Upper lobe of left lung (tissue), 6 donors: ENCODE measurements at regions not wholly inside any gene's neighbourhood (a gene's known extent, or its start where the extent isn't known, plus 50 kb on each side); places are given as distances from the start of the nearest gene placed in this dataset.

ENCODE experiments used
- ATAC-seq, 2 donors: fragments of 200-7000 bp; cut with Tn5 transposase; one replicate each; pipeline ENCODE4 v1.9.1; 2022; ENCODE audit warnings: mild to moderate bottlenecking in 2 of 2, moderate library complexity in 2 of 2; ENCODE audit not compliant: low FRiP score in 2 of 2
- DNase-seq, 2 donors: peaks; one replicate each; pipeline ENCODE4 v3.0.0-alpha.2; 2019 to 2020
- H3K27ac ChIP-seq, 4 donors: fragments of 200-600 bp; sonication (generic); one replicate each; pipeline ENCODE4 v1.5.1; 2016 to 2019
- H3K27me3 ChIP-seq, 4 donors: fragments of 200-600 bp; sonication (generic); one replicate each; pipeline ENCODE4 v1.5.1; 2017 to 2019
- H3K36me3 ChIP-seq, 4 donors: fragments of 200-600 bp; sonication (generic); one replicate each; pipeline ENCODE4 v1.5.1; 2016 to 2019
- H3K4me1 ChIP-seq, 4 donors: fragments of 200-600 bp; sonication (generic); one replicate each; pipeline ENCODE4 v1.5.1; 2018 to 2019
- H3K4me3 ChIP-seq, 4 donors: fragments of 200-600 bp; sonication (generic); one replicate each; pipeline ENCODE4 v1.5.1; 2017 to 2019; ENCODE audit warnings: mild to moderate bottlenecking in 2 of 4, moderate library complexity in 1 of 4
- H3K9me3 ChIP-seq, 4 donors: fragments of 200-600 bp; sonication (generic); one replicate each; pipeline ENCODE4 v1.5.1; 2018 to 2019
- EP300 ChIP-seq, 4 donors: sonication (generic); formaldehyde crosslinking; IDR thresholded peaks; one replicate each; pipeline ENCODE4 v1.5.1; 2017; ENCODE audit warnings: antibody characterized with exemption in 4 of 4, control low read depth in 2 of 4
- POLR2A ChIP-seq, 4 donors: fragments of 450-650 bp; IDR thresholded peaks; one replicate each; pipeline ENCODE4 v1.5.1; 2016 to 2017; ENCODE audit warnings: antibody characterized with exemption in 4 of 4, mild to moderate bottlenecking in 2 of 4
- POLR2AphosphoS5 ChIP-seq, 2 donors: sonication (generic); formaldehyde crosslinking; IDR thresholded peaks; one replicate each; pipeline ENCODE4 v1.5.1; 2017; ENCODE audit warnings: antibody characterized with exemption in 2 of 2
- WGBS, 2 donors: methylation state at CpG; one replicate each; pipeline ENCODE4 v1.1.5; 2017 to 2018; 5-methylcytosine and 5-hydroxymethylcytosine counted together
- TF ChIP-seq, protein P1 (sequence below), 6 experiments: fragments of 450-650 bp in 4 of 6; fragments of 200-600 bp in 2 of 6; sonication (generic) in 2 of 6; IDR thresholded peaks; one replicate each; pipeline ENCODE4 v1.5.1; 2016 to 2019; ENCODE audit warnings: antibody characterized with exemption in 6 of 6
- donor health status: DM: no; HTN: no; CAD: no; lungs with moderate emphysema.
- donor health status: DM: no; HTN: yes; CAD: no; lungs with severe emphysema.

DNA sequence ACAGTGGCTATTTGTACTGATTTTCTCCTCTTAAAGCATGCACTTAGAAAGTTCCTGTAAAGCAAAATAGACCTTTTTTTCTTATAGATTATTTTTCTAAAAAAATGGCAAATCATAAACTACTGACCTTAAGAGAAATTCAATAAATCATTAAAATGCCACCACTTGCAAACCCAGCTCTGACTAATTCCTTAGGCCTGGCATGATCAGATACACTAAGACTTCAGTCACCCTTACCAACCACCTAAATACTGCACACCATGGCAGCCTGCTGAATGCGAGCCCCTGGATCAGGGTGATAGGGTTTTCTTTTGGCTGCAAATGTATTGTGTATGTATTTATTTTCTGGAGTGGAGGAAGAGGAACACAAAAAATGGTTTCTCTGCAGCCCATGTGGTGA is 370.6 kb upstream of the TBL1XR1 start:
- Histone ChIP-seq H3K9me3 (no peaks in the 10 kb centered on the region), H3K4me3 (no peak overlapping the region), H3K27me3 (no peaks in the 10 kb centered on the region), H3K27ac (no peak overlapping the region), H3K36me3 (no peaks in the 10 kb centered on the region), H3K4me1 (peaks cover 0 to 24% (median 8%) of the 10 kb centered on the region in 4 donors)
- TF ChIP-seq EP300 (IDR thresholded peaks at IDR 0.05): no peak
- TF ChIP-seq, protein P1, sequence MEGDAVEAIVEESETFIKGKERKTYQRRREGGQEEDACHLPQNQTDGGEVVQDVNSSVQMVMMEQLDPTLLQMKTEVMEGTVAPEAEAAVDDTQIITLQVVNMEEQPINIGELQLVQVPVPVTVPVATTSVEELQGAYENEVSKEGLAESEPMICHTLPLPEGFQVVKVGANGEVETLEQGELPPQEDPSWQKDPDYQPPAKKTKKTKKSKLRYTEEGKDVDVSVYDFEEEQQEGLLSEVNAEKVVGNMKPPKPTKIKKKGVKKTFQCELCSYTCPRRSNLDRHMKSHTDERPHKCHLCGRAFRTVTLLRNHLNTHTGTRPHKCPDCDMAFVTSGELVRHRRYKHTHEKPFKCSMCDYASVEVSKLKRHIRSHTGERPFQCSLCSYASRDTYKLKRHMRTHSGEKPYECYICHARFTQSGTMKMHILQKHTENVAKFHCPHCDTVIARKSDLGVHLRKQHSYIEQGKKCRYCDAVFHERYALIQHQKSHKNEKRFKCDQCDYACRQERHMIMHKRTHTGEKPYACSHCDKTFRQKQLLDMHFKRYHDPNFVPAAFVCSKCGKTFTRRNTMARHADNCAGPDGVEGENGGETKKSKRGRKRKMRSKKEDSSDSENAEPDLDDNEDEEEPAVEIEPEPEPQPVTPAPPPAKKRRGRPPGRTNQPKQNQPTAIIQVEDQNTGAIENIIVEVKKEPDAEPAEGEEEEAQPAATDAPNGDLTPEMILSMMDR (IDR thresholded peaks at IDR 0.05): no peak
- no peak for TF ChIP-seq POLR2A (IDR thresholded peaks at IDR 0.05)
- no peak for TF ChIP-seq POLR2AphosphoS5 (IDR thresholded peaks at IDR 0.05)
- ATAC-seq (no peak), DNase-seq (no peak)
- WGBS, 2 donors: 97 to 100% methylated on average over 1 of the region's 1 CpG

DNA sequence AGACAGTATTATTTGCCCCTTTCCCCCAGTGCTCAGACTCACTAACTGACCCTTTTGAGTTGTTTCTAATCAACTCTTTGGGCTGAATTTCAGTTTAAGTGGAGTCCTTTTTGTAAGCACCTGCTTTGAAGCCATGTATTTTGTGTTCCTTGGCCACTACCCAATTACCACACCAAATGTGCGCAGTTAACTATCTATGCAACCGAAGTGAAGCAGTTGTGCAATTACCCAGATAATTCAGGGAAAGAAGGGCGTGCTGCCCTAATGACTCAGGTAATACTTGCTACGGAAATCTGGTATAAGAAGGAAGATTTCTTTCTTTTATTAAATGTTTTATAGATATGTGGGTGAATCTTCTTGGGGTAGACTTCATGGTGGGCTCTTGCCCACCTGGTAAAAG is 371.9 kb upstream of the TBL1XR1 start:
- peak overlapping the region in 1 of 4 donors; percentile 20 for H3K27ac ChIP-seq
- no peak for TF ChIP-seq POLR2AphosphoS5 (IDR thresholded peaks at IDR 0.05)
- TF ChIP-seq, protein P1 (IDR thresholded peaks at IDR 0.05): no peak
- TF ChIP-seq POLR2A (IDR thresholded peaks at IDR 0.05): no peak
- TF ChIP-seq EP300 (IDR thresholded peaks at IDR 0.05): no peak

DNA sequence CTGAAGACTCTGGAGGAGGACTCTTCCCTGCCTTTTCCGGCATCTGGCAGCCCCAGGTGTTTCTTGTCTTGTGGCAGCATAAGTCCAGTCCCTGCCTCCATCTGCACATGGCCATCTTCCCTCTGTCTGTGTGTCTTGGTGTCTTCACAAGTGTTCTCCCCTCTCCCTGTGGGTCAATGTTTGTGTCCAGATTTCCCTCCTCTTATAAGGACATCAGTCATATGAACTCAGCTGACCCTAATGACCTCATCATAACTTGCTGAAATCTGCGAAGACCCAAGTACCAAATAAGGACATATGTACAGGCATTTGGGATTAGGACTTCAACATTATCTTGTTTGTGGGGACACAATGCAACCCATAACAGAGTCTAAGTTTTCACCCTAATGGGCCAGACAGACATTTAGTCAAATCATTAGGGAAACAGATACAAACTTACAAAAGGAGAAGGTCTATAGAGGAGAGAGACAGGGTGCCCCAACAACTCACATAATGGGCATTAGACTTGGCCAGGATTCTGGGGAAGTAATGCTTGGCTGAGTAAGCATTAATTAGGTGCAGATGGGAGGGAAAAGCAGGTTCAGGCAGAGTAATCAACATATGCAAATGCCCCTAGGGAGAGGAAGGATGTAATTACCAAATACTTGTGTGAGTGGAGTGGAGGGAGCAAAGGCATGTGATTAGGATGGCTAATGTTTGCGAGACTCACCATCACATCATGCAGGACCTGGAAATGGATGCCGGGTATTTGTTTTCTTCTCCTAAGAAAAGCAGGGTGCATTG is 372.8 kb upstream of the TBL1XR1 start:
- H3K36me3 ChIP-seq: no peaks in the 10 kb centered on the region
- peak overlapping the region in 1 of 4 donors; percentile 28 for H3K27ac ChIP-seq
- peaks cover 2 to 20% (median 12%) of the 10 kb centered on the region in 4 donors for H3K4me1 ChIP-seq
- no peak overlapping the region for H3K4me3 ChIP-seq
- ATAC-seq (peak in 1 of 2 donors; percentile 16), DNase-seq (no peak)
- H3K9me3 ChIP-seq: no peaks in the 10 kb centered on the region
- peak in 1 of 4 donors; percentile 13 for TF ChIP-seq POLR2A (IDR thresholded peaks at IDR 0.05)
- TF ChIP-seq, protein P1 (IDR thresholded peaks at IDR 0.05): no peak
- H3K27me3 ChIP-seq: no peaks in the 10 kb centered on the region
- WGBS, 2 donors: 54 to 75% methylated on average over 4 of the region's 4 CpGs

More for the DNA sequence above, 371.9 kb upstream of the TBL1XR1 start:
- H3K36me3 ChIP-seq: no peaks in the 10 kb centered on the region
- no peaks in the 10 kb centered on the region for H3K27me3 ChIP-seq
- ATAC-seq (no peak), DNase-seq (peak in 1 of 2 donors; percentile 44)
- H3K4me1 ChIP-seq: peaks cover 0 to 16% (median 8%) of the 10 kb centered on the region in 4 donors
- H3K9me3 ChIP-seq: no peaks in the 10 kb centered on the region
- 52 to 72% methylated on average over 4 of the region's 4 CpGs for WGBS, 2 donors
- no peak overlapping the region for H3K4me3 ChIP-seq

DNA sequence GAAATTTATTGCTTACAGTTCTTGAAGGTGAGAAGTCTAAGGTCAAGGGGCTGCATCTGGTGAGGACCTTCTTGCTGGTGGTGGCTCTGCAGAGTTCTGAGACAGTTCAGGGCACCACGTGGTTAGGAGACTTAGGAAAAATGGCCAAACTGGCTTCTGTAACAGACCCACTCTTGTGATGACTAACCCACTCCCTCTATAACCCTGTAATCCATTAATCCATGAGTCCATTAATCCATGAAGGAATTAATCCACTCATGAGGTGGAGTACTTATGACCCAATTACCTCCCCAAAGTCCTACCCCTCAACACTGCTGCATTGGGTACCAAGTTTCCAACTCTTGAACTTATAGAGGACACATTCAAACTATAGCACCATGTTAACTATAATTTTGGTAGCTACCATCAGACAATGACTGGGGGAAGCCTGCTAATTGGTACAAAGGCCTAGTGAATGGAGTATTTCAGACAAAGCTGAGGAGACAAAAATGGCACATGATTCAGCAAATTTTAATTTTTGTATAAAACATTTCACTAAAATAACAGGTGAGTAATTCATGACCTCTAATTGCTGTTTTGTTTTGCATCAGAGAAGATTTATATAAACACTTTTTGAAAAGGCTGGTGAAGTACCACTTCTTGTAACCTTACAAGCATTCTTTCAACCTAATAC is 374.1 kb upstream of the TBL1XR1 start:
- Histone ChIP-seq H3K4me3 (no peak overlapping the region), H3K4me1 (peaks cover 4 to 20% (median 12%) of the 10 kb centered on the region in 4 donors), H3K27ac (peak overlapping the region in 2 of 4 donors; percentile 19 to 53), H3K9me3 (no peaks in the 10 kb centered on the region), H3K36me3 (no peaks in the 10 kb centered on the region), H3K27me3 (no peaks in the 10 kb centered on the region)
- no peak for TF ChIP-seq EP300 (IDR thresholded peaks at IDR 0.05)
- no peak for ATAC-seq
- DNase-seq: no peak
- WGBS, 2 donors: 86 to 87% methylated on average over 1 of the region's 1 CpG

DNA sequence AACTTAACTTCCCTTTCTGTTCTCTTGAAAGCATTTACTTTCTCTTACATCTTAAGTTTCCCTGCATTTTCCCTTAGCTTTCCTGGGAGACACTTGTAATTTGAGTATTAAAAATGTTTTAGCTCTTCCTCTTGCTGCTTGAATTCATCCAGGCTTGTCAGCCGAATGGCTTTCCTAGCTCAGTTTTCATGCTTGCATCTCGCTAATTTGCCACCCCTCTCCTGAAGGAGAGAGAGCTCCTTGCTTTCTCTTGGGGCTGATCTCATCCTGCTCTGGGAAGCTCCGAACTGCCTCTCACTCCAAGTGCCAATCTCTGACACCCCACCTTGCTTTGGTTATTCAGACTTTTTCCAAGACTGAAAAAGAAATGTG is 374.6 kb upstream of the TBL1XR1 start:
- Histone ChIP-seq H3K27ac (peak overlapping the region in 2 of 4 donors; percentile 19 to 53), H3K9me3 (no peaks in the 10 kb centered on the region), H3K4me1 (peaks cover 4 to 20% (median 12%) of the 10 kb centered on the region in 4 donors), H3K4me3 (no peak overlapping the region), H3K27me3 (no peaks in the 10 kb centered on the region), H3K36me3 (no peaks in the 10 kb centered on the region)
- ATAC-seq: no peak
- TF ChIP-seq POLR2A (IDR thresholded peaks at IDR 0.05): no peak
- no peak for TF ChIP-seq EP300 (IDR thresholded peaks at IDR 0.05)
- TF ChIP-seq, protein P1 (IDR thresholded peaks at IDR 0.05): no peak
- no peak for TF ChIP-seq POLR2AphosphoS5 (IDR thresholded peaks at IDR 0.05)
- DNase-seq: no peak
- 65 to 74% methylated on average over 3 of the region's 3 CpGs for WGBS, 2 donors
